HFFc6 (cell line): ENCODE measurements at regions not wholly inside any gene's neighbourhood (a gene's known extent, or its start where the extent isn't known, plus 50 kb on each side); places are given as distances from the start of the nearest gene placed in this dataset.
"Not testable (repeated sequence)": the region's sequence is repeated elsewhere in the genome, so short reads cannot be mapped to it uniquely, and the experiment has no call there.

Experiments
- DNase-seq: peaks from one replicate; pipeline ENCODE4 v3.0.0-alpha.2; 2018
- H3K27ac Mint-ChIP-seq: 2 replicates; pipeline ENCODE4 v1.8.0; 2020; ENCODE audit warnings: mild to moderate bottlenecking, mixed read lengths
- H3K27me3 Mint-ChIP-seq: 2 replicates; pipeline ENCODE4 v1.8.0; 2021; ENCODE audit warnings: mild to moderate bottlenecking, moderate library complexity, mixed read lengths; ENCODE audit not compliant: insufficient read depth
- H3K36me3 Mint-ChIP-seq: 2 replicates; pipeline ENCODE4 v1.8.0; 2021; ENCODE audit warnings: low read depth, mixed read lengths
- H3K4me1 Mint-ChIP-seq: 2 replicates; pipeline ENCODE4 v1.8.0; 2020; ENCODE audit warnings: low read depth, mixed read lengths
- H3K4me3 Mint-ChIP-seq: 2 replicates; pipeline ENCODE4 v1.8.0; 2020; ENCODE audit warnings: mild to moderate bottlenecking, moderate library complexity, mixed read lengths
- H3K9me3 Mint-ChIP-seq: 2 replicates; pipeline ENCODE4 v1.8.0; 2020; ENCODE audit warnings: mild to moderate bottlenecking, mixed read lengths
- TF ChIP-seq, protein P1 (sequence below): fragments of 200-600 bp; sonication (generic); IDR thresholded peaks from 2 replicates; pipeline ENCODE4 v1.5.0; 2021; ENCODE audit warnings: antibody characterized with exemption, mild to moderate bottlenecking

DNA sequence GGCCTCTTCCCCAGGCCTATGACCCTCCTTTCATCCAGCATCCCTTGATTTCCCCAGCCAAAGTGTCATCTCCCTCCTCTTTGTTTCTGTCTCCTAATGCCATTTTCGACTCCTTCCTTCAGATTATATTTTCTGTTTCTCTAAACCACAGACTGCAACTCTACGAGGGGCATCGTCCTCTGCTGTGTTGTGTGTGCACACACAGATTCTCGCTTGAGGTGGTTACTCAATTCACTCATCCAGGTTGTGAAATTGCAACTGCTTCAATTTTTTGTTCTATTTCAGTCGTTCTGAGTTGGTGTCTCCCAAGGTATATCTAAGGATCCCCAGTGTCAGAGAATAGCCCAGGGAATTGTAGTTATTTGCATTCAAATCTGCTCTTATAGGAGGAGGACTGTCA is 113.5 kb upstream of the NDUFV2 start:
- Mint-ChIP-seq H3K27me3 (no peaks in the 10 kb centered on the region), H3K4me3 (no peak overlapping the region; the same call in 1 of the 2 replicates), H3K36me3 (peaks cover 5% of the 10 kb centered on the region; the same call in 1 of the 2 replicates), H3K4me1 (peaks cover 60% of the 10 kb centered on the region), H3K27ac (no peak overlapping the region; the same call in 1 of the 2 replicates), H3K9me3 (no peaks in the 10 kb centered on the region)
- DNase-seq: no peak
- TF ChIP-seq, protein P1, sequence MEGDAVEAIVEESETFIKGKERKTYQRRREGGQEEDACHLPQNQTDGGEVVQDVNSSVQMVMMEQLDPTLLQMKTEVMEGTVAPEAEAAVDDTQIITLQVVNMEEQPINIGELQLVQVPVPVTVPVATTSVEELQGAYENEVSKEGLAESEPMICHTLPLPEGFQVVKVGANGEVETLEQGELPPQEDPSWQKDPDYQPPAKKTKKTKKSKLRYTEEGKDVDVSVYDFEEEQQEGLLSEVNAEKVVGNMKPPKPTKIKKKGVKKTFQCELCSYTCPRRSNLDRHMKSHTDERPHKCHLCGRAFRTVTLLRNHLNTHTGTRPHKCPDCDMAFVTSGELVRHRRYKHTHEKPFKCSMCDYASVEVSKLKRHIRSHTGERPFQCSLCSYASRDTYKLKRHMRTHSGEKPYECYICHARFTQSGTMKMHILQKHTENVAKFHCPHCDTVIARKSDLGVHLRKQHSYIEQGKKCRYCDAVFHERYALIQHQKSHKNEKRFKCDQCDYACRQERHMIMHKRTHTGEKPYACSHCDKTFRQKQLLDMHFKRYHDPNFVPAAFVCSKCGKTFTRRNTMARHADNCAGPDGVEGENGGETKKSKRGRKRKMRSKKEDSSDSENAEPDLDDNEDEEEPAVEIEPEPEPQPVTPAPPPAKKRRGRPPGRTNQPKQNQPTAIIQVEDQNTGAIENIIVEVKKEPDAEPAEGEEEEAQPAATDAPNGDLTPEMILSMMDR: no peak

DNA sequence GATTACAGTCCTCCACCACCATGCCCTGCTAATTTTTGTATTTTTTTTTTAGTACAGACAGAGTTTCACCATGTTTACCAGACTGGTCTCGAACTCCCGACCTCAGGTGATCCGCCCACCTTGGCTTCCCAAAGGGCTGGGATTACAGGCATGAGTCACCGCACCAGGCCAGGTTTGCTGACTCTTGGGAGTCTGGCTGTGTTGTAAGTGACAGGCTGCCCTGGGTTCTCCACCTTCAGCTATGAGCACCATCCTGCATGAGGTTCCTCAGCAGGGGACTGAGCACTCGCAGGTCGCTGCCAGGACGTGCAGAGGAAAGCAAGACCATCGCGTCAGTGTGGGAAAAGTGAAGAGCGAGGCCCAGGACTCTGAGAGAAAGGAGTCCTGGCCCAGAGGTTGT is 112.6 kb upstream of the NDUFV2 start:
- peak overlapping the region; percentile 84 for H3K27ac Mint-ChIP-seq
- peaks cover 5% of the 10 kb centered on the region; the same call in 1 of the 2 replicates for H3K36me3 Mint-ChIP-seq
- no peaks in the 10 kb centered on the region for H3K9me3 Mint-ChIP-seq
- H3K4me3 Mint-ChIP-seq: no peak overlapping the region
- H3K27me3 Mint-ChIP-seq: no peaks in the 10 kb centered on the region
- H3K4me1 Mint-ChIP-seq: peaks cover 63% of the 10 kb centered on the region
- TF ChIP-seq, protein P1: no peak
- DNase-seq: no peak

DNA sequence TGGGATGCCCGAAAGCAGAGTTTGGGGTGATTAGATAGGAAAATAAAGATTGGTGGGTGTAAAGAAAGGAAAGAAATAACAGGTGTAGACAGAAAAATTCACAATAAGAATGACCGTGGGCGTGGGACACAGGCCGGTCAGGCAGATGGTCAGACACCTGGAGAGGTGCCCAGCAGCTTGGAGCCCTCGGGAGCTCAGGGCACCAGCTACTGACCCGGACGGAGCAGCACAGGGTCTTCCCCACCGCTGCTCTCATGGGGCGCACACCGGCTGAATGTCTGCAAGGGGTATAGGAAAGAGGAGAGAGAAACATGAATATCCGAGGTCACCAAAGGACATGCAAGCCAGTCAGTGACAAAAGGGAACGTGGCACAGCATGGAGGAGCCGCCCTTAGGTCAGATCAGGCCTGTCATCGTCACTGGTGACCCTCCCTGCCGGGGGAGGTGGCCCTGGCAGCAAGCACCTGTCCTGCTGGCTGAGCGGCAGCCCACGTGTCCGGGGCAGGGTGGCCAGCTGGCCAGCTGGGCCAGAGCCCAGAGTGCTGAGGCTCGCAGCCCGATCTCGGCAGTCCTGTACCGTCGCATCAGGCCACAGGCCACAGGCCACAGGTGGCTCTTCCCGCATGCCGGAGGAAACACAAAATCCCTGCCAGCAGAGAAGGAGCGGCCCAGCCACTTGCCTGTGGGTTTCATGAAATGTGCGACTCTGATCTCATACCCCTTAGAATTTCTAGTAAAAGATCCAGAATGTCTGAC is 112.0 kb upstream of the NDUFV2 start:
- H3K4me1 Mint-ChIP-seq: peaks cover 65% of the 10 kb centered on the region
- DNase-seq: no peak
- no peaks in the 10 kb centered on the region for H3K27me3 Mint-ChIP-seq
- TF ChIP-seq, protein P1: no peak
- H3K4me3 Mint-ChIP-seq: peak overlapping the region; percentile 47; the same call in 1 of the 2 replicates
- H3K36me3 Mint-ChIP-seq: peaks cover 5% of the 10 kb centered on the region; the same call in 1 of the 2 replicates
- no peaks in the 10 kb centered on the region for H3K9me3 Mint-ChIP-seq
- H3K27ac Mint-ChIP-seq: peak overlapping the region; percentile 84

DNA sequence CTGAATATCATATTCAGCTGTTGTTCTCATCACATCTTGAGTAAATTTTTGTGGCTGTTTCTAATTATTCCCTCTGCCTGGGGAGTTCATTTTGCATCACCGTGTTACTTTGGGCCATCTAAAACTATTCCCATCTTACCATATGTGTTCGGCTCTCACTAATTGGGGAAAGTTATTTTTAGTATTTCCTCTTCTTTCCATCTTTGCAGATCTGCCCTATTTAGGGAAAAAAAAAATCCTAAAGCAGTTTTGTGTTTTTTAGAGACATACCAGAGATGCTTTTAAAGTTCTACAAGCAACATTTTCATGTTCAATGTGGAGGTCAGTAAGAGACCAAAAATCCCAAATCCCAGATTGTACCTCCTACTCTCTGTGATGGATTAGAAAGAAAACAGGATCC is 111.3 kb upstream of the NDUFV2 start:
- H3K27me3 Mint-ChIP-seq: no peaks in the 10 kb centered on the region
- peak overlapping the region; percentile 84 for H3K27ac Mint-ChIP-seq
- peaks cover 5% of the 10 kb centered on the region; the same call in 1 of the 2 replicates for H3K36me3 Mint-ChIP-seq
- TF ChIP-seq, protein P1: no peak
- no peaks in the 10 kb centered on the region for H3K9me3 Mint-ChIP-seq
- peak; percentile 19 for DNase-seq
- H3K4me1 Mint-ChIP-seq: peaks cover 72% of the 10 kb centered on the region
- H3K4me3 Mint-ChIP-seq: peak overlapping the region; percentile 47

DNA sequence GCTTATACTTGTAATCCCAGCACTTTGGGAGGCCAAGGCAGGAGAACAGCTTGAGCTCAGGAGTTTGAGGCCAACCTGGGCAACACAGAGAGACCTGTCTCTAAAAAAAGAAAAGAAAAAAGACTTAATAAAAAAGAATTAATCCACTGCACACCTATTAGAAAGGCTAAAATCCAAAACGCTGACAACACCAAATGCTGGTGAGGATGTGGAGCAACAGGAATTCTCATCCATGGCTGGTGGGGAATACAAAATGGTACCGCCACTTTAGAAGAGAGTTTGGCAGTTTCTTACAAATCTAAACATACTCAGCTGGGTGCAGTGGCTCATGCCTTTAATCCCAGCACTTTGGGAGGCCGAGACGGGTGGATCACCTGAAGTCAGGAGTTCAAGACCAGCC is 110.0 kb upstream of the NDUFV2 start:
- not testable (repeated sequence) for DNase-seq, H3K4me3 Mint-ChIP-seq, H3K27me3 Mint-ChIP-seq, H3K9me3 Mint-ChIP-seq, H3K27ac Mint-ChIP-seq
- Mint-ChIP-seq H3K36me3 (peaks cover 10% of the 10 kb centered on the region; the same call in 1 of the 2 replicates), H3K4me1 (peaks cover 74% of the 10 kb centered on the region)

DNA sequence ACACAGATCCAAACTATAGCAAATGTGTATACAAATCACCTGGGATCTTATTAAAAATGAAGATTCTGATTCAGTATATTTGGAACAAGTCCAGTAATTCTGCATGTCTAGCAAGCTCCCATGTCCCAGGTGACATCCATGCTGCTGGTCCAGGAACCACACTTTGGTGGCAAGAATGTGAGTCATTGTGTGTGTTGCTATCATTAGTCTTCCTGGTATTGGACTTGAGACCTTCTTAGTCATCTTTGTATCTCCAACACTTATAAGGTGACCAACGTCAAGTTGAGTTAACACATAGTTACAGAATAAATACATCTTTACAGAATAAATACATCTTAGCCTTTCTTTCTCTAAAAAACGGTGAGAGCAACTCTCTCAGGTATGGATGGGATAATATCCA is 107.9 kb upstream of the NDUFV2 start:
- peaks cover 10% of the 10 kb centered on the region; the same call in 1 of the 2 replicates for H3K36me3 Mint-ChIP-seq
- no peaks in the 10 kb centered on the region; the same call in 1 of the 2 replicates for H3K9me3 Mint-ChIP-seq
- H3K4me3 Mint-ChIP-seq: no peak overlapping the region
- peaks cover 1% of the 10 kb centered on the region; the same call in 1 of the 2 replicates for H3K27me3 Mint-ChIP-seq
- H3K27ac Mint-ChIP-seq: no peak overlapping the region
- DNase-seq: no peak
- TF ChIP-seq, protein P1: no peak
- peaks cover 69% of the 10 kb centered on the region for H3K4me1 Mint-ChIP-seq
